ENCODE measurements at regions not wholly inside any gene's neighbourhood (a gene's known extent, or its start where the extent isn't known, plus 50 kb on each side); places are given as distances from the start of the nearest gene placed in this dataset.

GRCh38 chr10:42958142-42958868 lies 118.6 kb upstream of the RET start:
- Histone ChIP-seq H3K27ac (ENCODE audit: low read depth in 1 of 2, low read length in 2 of 2) (no peak overlapping the region), H4K20me1 (ENCODE audit: insufficient read depth, low read length) (no peaks in the 10 kb centered on the region), H3K27me3 (ENCODE audit: control insufficient read depth in 2 of 2, insufficient read depth in 2 of 2, low read length in 2 of 2) (no peaks in the 10 kb centered on the region), H3K9me3 (replicated peaks in 1 of 2; ENCODE audit: control insufficient read depth in 1 of 2, insufficient read depth in 1 of 2, low read length in 2 of 2) (no peaks in the 10 kb centered on the region), H3K36me3 (replicated peaks in 1 of 2; ENCODE audit: control insufficient read depth in 1 of 2, insufficient read depth in 2 of 2, low read length in 2 of 2) (no peaks in the 10 kb centered on the region), H2AFZ (ENCODE audit: insufficient read depth, low read depth, low read length, poor library complexity, severe bottlenecking) (peak overlapping the region; percentile 18), H3K79me2 (ENCODE audit: insufficient read depth, low read length) (no peaks in the 10 kb centered on the region), H3K9ac (ENCODE audit: insufficient read depth, low read length, poor library complexity, severe bottlenecking) (no peak overlapping the region), H3K4me1 (ENCODE audit: control insufficient read depth in 1 of 2, insufficient read depth in 2 of 2, low read length in 2 of 2) (peaks cover 30 to 33% of the 10 kb centered on the region in 2 donors), H3K4me3 (replicated peaks in 1 of 3; ENCODE audit: low read depth in 2 of 3, low read length in 3 of 3) (no peak overlapping the region), H3K4me2 (replicated peaks; ENCODE audit: extremely low read depth, low read length, poor library complexity, severe bottlenecking) (no peak overlapping the region)
- intact Hi-C loops (cut with micrococcal nuclease): no loop called here
- Mint-ChIP-seq H3K4me3 (no peak overlapping the region), H3K4me1 (peaks cover 38% of the 10 kb centered on the region), H3K27ac (no peak overlapping the region), H3K36me3 (no peaks in the 10 kb centered on the region), H3K27me3 (ENCODE audit: low read depth in 3 of 3) (peaks cover 0 to 3% (median 0%) of the 10 kb centered on the region in 3 donors), H3K9me3 (peaks cover 0 to 2% (median 0%) of the 10 kb centered on the region in 7 donors)
- no peak for DNase-seq
- WGBS (ENCODE audit: insufficient coverage): no CpG with 5 or more reads among the region's 2 CpGs
- no peak for TF ChIP-seq CTCF (IDR thresholded peaks at IDR 0.05)

- Histone ChIP-seq H3K9me3 (replicated peaks in 1 of 2; ENCODE audit: control insufficient read depth in 1 of 2, insufficient read depth in 1 of 2, low read length in 2 of 2) (no peaks in the 10 kb centered on the region), H4K20me1 (ENCODE audit: insufficient read depth, low read length) (no peaks in the 10 kb centered on the region), H2AFZ (ENCODE audit: insufficient read depth, low read depth, low read length, poor library complexity, severe bottlenecking) (no peak overlapping the region), H3K27me3 (ENCODE audit: control insufficient read depth in 2 of 2, insufficient read depth in 2 of 2, low read length in 2 of 2) (no peaks in the 10 kb centered on the region), H3K4me3 (replicated peaks in 1 of 3; ENCODE audit: low read depth in 2 of 3, low read length in 3 of 3) (no peak overlapping the region), H3K27ac (ENCODE audit: low read depth in 1 of 2, low read length in 2 of 2) (no peak overlapping the region), H3K9ac (ENCODE audit: insufficient read depth, low read length, poor library complexity, severe bottlenecking) (no peak overlapping the region), H3K36me3 (replicated peaks in 1 of 2; ENCODE audit: control insufficient read depth in 1 of 2, insufficient read depth in 2 of 2, low read length in 2 of 2) (no peaks in the 10 kb centered on the region), H3K79me2 (ENCODE audit: insufficient read depth, low read length) (no peaks in the 10 kb centered on the region), H3K4me2 (replicated peaks; ENCODE audit: extremely low read depth, low read length, poor library complexity, severe bottlenecking) (no peak overlapping the region), H3K4me1 (ENCODE audit: control insufficient read depth in 1 of 2, insufficient read depth in 2 of 2, low read length in 2 of 2) (peaks cover 42 to 48% of the 10 kb centered on the region in 2 donors)
- Mint-ChIP-seq H3K4me1 (peaks cover 52% of the 10 kb centered on the region), H3K27me3 (ENCODE audit: low read depth in 3 of 3) (peaks cover 0 to 3% (median 0%) of the 10 kb centered on the region in 3 donors), H3K4me3 (no peak overlapping the region), H3K36me3 (no peaks in the 10 kb centered on the region), H3K27ac (peak overlapping the region in 2 of 7 donors; percentile 23 to 30), H3K9me3 (peaks cover 0 to 2% (median 0%) of the 10 kb centered on the region in 7 donors)
- no peak for DNase-seq
- 94% methylated on average over 2 of the region's 3 CpGs for WGBS (ENCODE audit: insufficient coverage)
- intact Hi-C loops (cut with micrococcal nuclease): no loop called here
- TF ChIP-seq CTCF (IDR thresholded peaks at IDR 0.05): no peak
Observed at GRCh38 chr10:42959833-42960232, 117.0 kb upstream of the RET start.
